Amniotic stem cell (primary cell): ENCODE measurements at regions not wholly inside any gene's neighbourhood (a gene's known extent, or its start where the extent isn't known, plus 50 kb on each side); places are given as distances from the start of the nearest gene placed in this dataset.

Source experiments
- DNase-seq: peaks from one replicate; lab custom pipeline; 2025; lab: John Stamatoyannopoulos, UW

- DNase-seq = no peak
Observed at GRCh38 chr10:107379601-107380000, 215.1 kb upstream of the SORCS1 start.

- DNase-seq = no peak
Observed at GRCh38 chr10:107371801-107372200, 207.3 kb upstream of the SORCS1 start.

- DNase-seq = no peak
Observed at GRCh38 chr10:107364872-107365271, 200.4 kb upstream of the SORCS1 start.

- DNase-seq = no peak
Observed at GRCh38 chr10:107362306-107362705, 197.8 kb upstream of the SORCS1 start.

GRCh38 chr10:107357033-107357432 lies 192.5 kb upstream of the SORCS1 start:
- DNase-seq = no peak

- DNase-seq = no peak
Observed at GRCh38 chr10:107356396-107356795, 191.9 kb upstream of the SORCS1 start.

GRCh38 chr10:107342711-107343110 lies 178.2 kb upstream of the SORCS1 start:
- DNase-seq = no peak

GRCh38 chr10:107341281-107341680 lies 176.8 kb upstream of the SORCS1 start:
- DNase-seq = no peak

- DNase-seq = no peak
Observed at GRCh38 chr10:107340326-107340725, 175.8 kb upstream of the SORCS1 start.

GRCh38 chr10:107336061-107336460 lies 171.6 kb upstream of the SORCS1 start:
- DNase-seq = no peak

- DNase-seq = no peak
Observed at GRCh38 chr10:107317592-107317991, 153.1 kb upstream of the SORCS1 start.

- DNase-seq = no peak
Observed at GRCh38 chr10:107303203-107303602, 138.7 kb upstream of the SORCS1 start.

GRCh38 chr10:107299606-107300005 lies 135.1 kb upstream of the SORCS1 start:
- DNase-seq = no peak

GRCh38 chr10:107284187-107284586 lies 119.7 kb upstream of the SORCS1 start:
- no peak for DNase-seq

GRCh38 chr10:107280293-107280692 lies 115.8 kb upstream of the SORCS1 start:
- DNase-seq = no peak

- no peak for DNase-seq
Observed at GRCh38 chr10:107277591-107277990, 113.1 kb upstream of the SORCS1 start.

- no peak for DNase-seq
Observed at GRCh38 chr10:107275806-107276205, 111.3 kb upstream of the SORCS1 start.

- no peak for DNase-seq
Observed at GRCh38 chr10:107269626-107270025, 105.1 kb upstream of the SORCS1 start.

GRCh38 chr10:107264742-107265141 lies 100.2 kb upstream of the SORCS1 start:
- DNase-seq = no peak

- no peak for DNase-seq
Observed at GRCh38 chr10:107244122-107244521, 79.6 kb upstream of the SORCS1 start.

GRCh38 chr10:107238275-107238674 lies 73.8 kb upstream of the SORCS1 start:
- DNase-seq = no peak

GRCh38 chr10:107232013-107232412 lies 67.5 kb upstream of the SORCS1 start:
- DNase-seq = no peak

- DNase-seq = no peak
Observed at GRCh38 chr10:107230887-107231286, 66.4 kb upstream of the SORCS1 start.

- DNase-seq = no peak
Observed at GRCh38 chr10:107215681-107216080, 51.2 kb upstream of the SORCS1 start.
